ENCODE measurements at regions not wholly inside any gene's neighbourhood (a gene's known extent, or its start where the extent isn't known, plus 50 kb on each side); places are given as distances from the start of the nearest gene placed in this dataset.

GRCh38 chr5:4243479-4244264, 648.0 kb downstream of the IRX1 start:
- H3K27me3 ChIP-seq (ENCODE audit: insufficient read depth, low read length) = no peaks in the 10 kb centered on the region
- no peak overlapping the region for H3K4me3 ChIP-seq (ENCODE audit: low read length)
- H3K9ac ChIP-seq (ENCODE audit: low read depth, low read length) = no peak overlapping the region
- H3K4me1 ChIP-seq (ENCODE audit: insufficient read depth, low read length) = no peaks in the 10 kb centered on the region; the same call in 1 of the 2 replicates
- no peaks in the 10 kb centered on the region for H3K36me3 ChIP-seq (ENCODE audit: insufficient read depth, low read depth, low read length)
- no peaks in the 10 kb centered on the region for H3K9me3 ChIP-seq (ENCODE audit: insufficient read depth, low read depth, low read length)
- H3K27ac ChIP-seq (ENCODE audit: low read length) = no peak overlapping the region

- no peak overlapping the region for H3K27ac ChIP-seq (ENCODE audit: low read length)
- no peaks in the 10 kb centered on the region for H3K9me3 ChIP-seq (ENCODE audit: insufficient read depth, low read depth, low read length)
- H3K36me3 ChIP-seq (ENCODE audit: insufficient read depth, low read depth, low read length) = no peaks in the 10 kb centered on the region
- no peak overlapping the region for H3K9ac ChIP-seq (ENCODE audit: low read depth, low read length)
- no peaks in the 10 kb centered on the region; the same call in 1 of the 2 replicates for H3K4me1 ChIP-seq (ENCODE audit: insufficient read depth, low read length)
- no peak overlapping the region for H3K4me3 ChIP-seq (ENCODE audit: low read length)
- H3K27me3 ChIP-seq (ENCODE audit: insufficient read depth, low read length) = no peaks in the 10 kb centered on the region
Measured at GRCh38 chr5:4244306-4244705, 648.7 kb downstream of the IRX1 start.

- Histone ChIP-seq H3K9me3 (ENCODE audit: insufficient read depth, low read depth, low read length) (no peaks in the 10 kb centered on the region), H3K9ac (ENCODE audit: low read depth, low read length) (no peak overlapping the region), H3K27ac (ENCODE audit: low read length) (no peak overlapping the region), H3K27me3 (ENCODE audit: insufficient read depth, low read length) (no peaks in the 10 kb centered on the region), H3K4me1 (ENCODE audit: insufficient read depth, low read length) (no peaks in the 10 kb centered on the region), H3K4me3 (ENCODE audit: low read length) (no peak overlapping the region), H3K36me3 (ENCODE audit: insufficient read depth, low read depth, low read length) (no peaks in the 10 kb centered on the region)
Measured at GRCh38 chr5:4245076-4245475, 649.4 kb downstream of the IRX1 start.

DNA sequence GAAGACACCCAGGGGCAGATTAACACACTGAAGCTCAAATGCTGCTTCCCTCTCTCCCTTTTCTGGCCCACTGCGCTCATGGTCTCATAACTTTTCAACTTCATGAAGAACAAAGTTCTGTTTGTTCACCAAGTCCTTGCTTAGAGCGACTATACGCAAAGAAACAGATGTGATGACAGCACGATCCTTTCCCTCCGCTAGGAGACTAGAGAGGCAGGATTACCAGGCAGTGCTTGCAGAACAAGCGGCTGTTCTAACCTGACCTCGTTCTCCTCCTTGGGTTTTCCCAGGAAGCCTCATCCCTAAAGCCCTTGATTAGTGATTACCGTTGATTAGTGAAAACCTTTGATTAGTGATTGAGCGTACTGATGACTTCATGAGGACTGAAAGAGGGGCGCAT, 649.9 kb downstream of the IRX1 start:
- no peaks in the 10 kb centered on the region for H3K4me1 ChIP-seq (ENCODE audit: insufficient read depth, low read length)
- H3K4me3 ChIP-seq (ENCODE audit: low read length) = no peak overlapping the region
- no peaks in the 10 kb centered on the region for H3K36me3 ChIP-seq (ENCODE audit: insufficient read depth, low read depth, low read length)
- no peak overlapping the region for H3K9ac ChIP-seq (ENCODE audit: low read depth, low read length)
- no peaks in the 10 kb centered on the region for H3K9me3 ChIP-seq (ENCODE audit: insufficient read depth, low read depth, low read length)
- no peaks in the 10 kb centered on the region for H3K27me3 ChIP-seq (ENCODE audit: insufficient read depth, low read length)
- no peak overlapping the region for H3K27ac ChIP-seq (ENCODE audit: low read length)

DNA sequence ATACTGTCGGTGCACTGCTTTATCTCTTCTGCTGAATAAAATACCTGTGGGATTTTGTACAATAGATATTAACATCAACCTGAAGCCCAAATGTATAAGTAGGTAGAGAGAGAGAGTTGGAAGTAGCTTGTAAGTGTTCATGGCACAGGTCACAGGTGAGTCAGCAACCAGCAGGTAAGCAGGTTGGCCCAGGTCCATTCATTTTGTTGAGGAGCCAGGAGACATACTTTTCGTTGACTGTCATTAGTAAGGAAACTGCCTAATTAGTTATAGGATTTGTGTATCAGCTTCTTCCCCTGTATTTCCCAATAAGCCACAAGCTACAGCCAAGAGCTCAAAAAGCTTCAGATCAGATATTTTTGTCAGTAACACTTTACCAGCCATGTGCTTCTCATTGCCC, 650.8 kb downstream of the IRX1 start:
- no peaks in the 10 kb centered on the region for H3K36me3 ChIP-seq (ENCODE audit: insufficient read depth, low read depth, low read length)
- H3K4me3 ChIP-seq (ENCODE audit: low read length) = no peak overlapping the region
- no peaks in the 10 kb centered on the region for H3K4me1 ChIP-seq (ENCODE audit: insufficient read depth, low read length)
- H3K9me3 ChIP-seq (ENCODE audit: insufficient read depth, low read depth, low read length) = no peaks in the 10 kb centered on the region
- H3K27me3 ChIP-seq (ENCODE audit: insufficient read depth, low read length) = no peaks in the 10 kb centered on the region
- no peak overlapping the region for H3K27ac ChIP-seq (ENCODE audit: low read length)
- no peak overlapping the region for H3K9ac ChIP-seq (ENCODE audit: low read depth, low read length)

DNA sequence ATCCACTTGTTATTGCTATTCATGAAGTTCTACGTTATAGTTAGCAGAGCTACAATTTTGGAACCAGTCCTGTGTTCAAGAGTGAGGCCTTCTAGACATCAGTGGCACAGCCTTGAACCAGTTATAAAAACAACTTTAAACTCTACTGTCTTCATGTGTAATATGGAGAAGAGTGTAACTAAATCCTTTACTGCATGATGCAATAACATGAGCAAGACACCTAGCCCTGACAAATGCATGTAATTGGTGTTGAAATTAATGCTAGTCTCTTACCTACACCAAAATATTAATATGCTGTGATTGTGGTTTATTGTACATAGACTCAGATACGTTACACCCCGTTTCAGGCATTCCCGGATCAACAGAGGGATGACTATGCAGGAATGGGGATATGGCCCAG, 654.6 kb downstream of the IRX1 start:
- Histone ChIP-seq H3K36me3 (ENCODE audit: insufficient read depth, low read depth, low read length) (no peaks in the 10 kb centered on the region), H3K27me3 (ENCODE audit: insufficient read depth, low read length) (no peaks in the 10 kb centered on the region), H3K9ac (ENCODE audit: low read depth, low read length) (no peak overlapping the region)

DNA sequence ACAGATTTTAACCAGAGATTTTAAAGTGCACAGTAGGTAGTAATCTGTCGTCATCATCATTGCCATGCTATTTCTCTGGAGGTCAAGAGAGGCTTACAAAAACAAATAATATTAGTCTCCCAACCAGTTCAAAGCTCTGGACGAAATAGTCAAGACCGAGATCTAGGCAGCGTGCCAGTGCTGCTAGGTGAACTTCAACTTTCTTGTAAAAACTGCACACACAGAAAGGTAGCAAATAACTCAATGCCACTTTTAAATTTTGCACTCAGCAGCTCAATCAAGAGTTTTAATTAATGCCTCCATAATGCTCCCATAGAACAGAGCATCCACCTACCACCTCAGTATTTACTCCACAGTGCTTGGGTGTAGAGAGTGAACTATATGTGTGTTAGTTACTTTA, 656.8 kb downstream of the IRX1 start:
- no peaks in the 10 kb centered on the region for H3K9me3 ChIP-seq (ENCODE audit: insufficient read depth, low read depth, low read length)
- no peaks in the 10 kb centered on the region for H3K4me1 ChIP-seq (ENCODE audit: insufficient read depth, low read length)
- no peaks in the 10 kb centered on the region for H3K36me3 ChIP-seq (ENCODE audit: insufficient read depth, low read depth, low read length)
- no peak overlapping the region for H3K9ac ChIP-seq (ENCODE audit: low read depth, low read length)
- no peak overlapping the region for H3K27ac ChIP-seq (ENCODE audit: low read length)
- H3K27me3 ChIP-seq (ENCODE audit: insufficient read depth, low read length) = no peaks in the 10 kb centered on the region
- no peak overlapping the region for H3K4me3 ChIP-seq (ENCODE audit: low read length)

More for the DNA sequence above, 654.6 kb downstream of the IRX1 start:
- no peak overlapping the region for H3K27ac ChIP-seq (ENCODE audit: low read length)
- H3K4me1 ChIP-seq (ENCODE audit: insufficient read depth, low read length) = no peaks in the 10 kb centered on the region
- H3K9me3 ChIP-seq (ENCODE audit: insufficient read depth, low read depth, low read length) = no peaks in the 10 kb centered on the region
- no peak overlapping the region for H3K4me3 ChIP-seq (ENCODE audit: low read length)

GRCh38 chr5:4254736-4255135, 659.1 kb downstream of the IRX1 start:
- Histone ChIP-seq H3K9ac (ENCODE audit: low read depth, low read length) (no peak overlapping the region), H3K36me3 (ENCODE audit: insufficient read depth, low read depth, low read length) (no peaks in the 10 kb centered on the region), H3K4me1 (ENCODE audit: insufficient read depth, low read length) (no peaks in the 10 kb centered on the region), H3K27ac (ENCODE audit: low read length) (no peak overlapping the region), H3K9me3 (ENCODE audit: insufficient read depth, low read depth, low read length) (no peaks in the 10 kb centered on the region), H3K4me3 (ENCODE audit: low read length) (no peak overlapping the region), H3K27me3 (ENCODE audit: insufficient read depth, low read length) (no peaks in the 10 kb centered on the region)

GRCh38 chr5:4255441-4255840, 659.8 kb downstream of the IRX1 start:
- Histone ChIP-seq H3K36me3 (ENCODE audit: insufficient read depth, low read depth, low read length) (no peaks in the 10 kb centered on the region), H3K4me3 (ENCODE audit: low read length) (no peak overlapping the region), H3K9ac (ENCODE audit: low read depth, low read length) (no peak overlapping the region), H3K4me1 (ENCODE audit: insufficient read depth, low read length) (no peaks in the 10 kb centered on the region), H3K27ac (ENCODE audit: low read length) (no peak overlapping the region), H3K27me3 (ENCODE audit: insufficient read depth, low read length) (no peaks in the 10 kb centered on the region), H3K9me3 (ENCODE audit: insufficient read depth, low read depth, low read length) (no peaks in the 10 kb centered on the region)

DNA sequence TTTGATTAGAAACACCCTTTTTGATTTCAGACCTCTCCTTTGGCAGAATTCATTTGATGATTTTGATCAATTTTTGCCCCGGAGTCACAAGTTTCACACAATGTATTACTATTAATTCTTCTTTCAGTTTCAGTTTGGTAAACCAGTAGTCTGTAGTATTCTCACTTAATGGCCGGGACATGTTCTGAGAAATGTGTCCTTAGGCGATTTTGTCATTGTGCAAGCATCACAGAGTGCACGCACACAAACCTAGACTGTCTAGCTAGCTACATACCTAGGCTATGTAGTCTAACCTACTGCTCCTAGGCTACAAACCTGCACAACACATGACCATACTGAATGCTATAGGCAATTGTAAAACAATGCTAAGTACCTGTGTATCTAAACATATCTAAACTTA, 662.5 kb downstream of the IRX1 start:
- no peaks in the 10 kb centered on the region for H3K27me3 ChIP-seq (ENCODE audit: insufficient read depth, low read length)
- H3K27ac ChIP-seq (ENCODE audit: low read length) = no peak overlapping the region
- H3K36me3 ChIP-seq (ENCODE audit: insufficient read depth, low read depth, low read length) = no peaks in the 10 kb centered on the region
- no peak overlapping the region for H3K4me3 ChIP-seq (ENCODE audit: low read length)
- H3K9me3 ChIP-seq (ENCODE audit: insufficient read depth, low read depth, low read length) = no peaks in the 10 kb centered on the region
- H3K9ac ChIP-seq (ENCODE audit: low read depth, low read length) = no peak overlapping the region
- H3K4me1 ChIP-seq (ENCODE audit: insufficient read depth, low read length) = no peaks in the 10 kb centered on the region

DNA sequence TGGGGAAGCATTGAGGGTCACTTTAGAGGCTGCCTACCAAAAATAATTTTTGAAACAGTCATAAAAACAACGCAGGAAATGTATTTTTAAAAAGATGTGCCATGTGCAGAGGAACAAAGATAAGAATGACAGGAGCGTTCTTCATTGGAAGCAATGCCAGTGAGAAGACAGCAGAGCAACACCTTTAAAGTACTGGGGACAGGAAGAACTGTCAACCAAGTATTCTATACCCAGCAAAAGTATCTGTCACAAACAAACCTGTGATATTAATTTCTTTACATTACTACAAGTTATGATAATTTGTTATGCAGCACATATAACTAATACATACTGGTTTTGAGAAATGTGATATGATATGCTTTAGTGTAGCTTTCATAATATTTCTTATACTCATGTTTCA, 675.6 kb downstream of the IRX1 start:
- Histone ChIP-seq H3K9me3 (ENCODE audit: insufficient read depth, low read depth, low read length) (peaks cover 17% of the 10 kb centered on the region), H3K27me3 (ENCODE audit: insufficient read depth, low read length) (no peaks in the 10 kb centered on the region), H3K4me1 (ENCODE audit: insufficient read depth, low read length) (no peaks in the 10 kb centered on the region; the same call in 1 of the 2 replicates), H3K9ac (ENCODE audit: low read depth, low read length) (no peak overlapping the region), H3K36me3 (ENCODE audit: insufficient read depth, low read depth, low read length) (no peaks in the 10 kb centered on the region), H3K27ac (ENCODE audit: low read length) (no peak overlapping the region), H3K4me3 (ENCODE audit: low read length) (no peak overlapping the region)

DNA sequence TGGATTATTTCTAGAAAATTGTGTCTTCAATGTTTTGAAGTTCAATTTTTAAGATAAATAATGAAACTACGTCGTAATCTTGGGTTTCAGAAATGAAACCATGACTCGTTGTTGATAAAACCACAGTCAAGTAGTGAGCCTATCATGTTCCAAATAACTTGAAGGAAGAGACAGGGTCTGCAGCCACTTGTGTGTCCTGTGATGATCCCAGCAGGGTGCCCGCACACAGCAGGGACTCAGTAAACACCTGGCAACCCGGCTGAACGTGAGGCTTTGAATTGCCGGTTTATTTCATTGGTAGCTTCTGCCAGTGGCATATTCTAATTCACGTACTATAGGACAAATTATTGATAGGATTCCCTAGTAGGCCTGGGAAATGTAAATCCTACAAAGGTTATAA, 679.6 kb downstream of the IRX1 start:
- Histone ChIP-seq H3K9ac (ENCODE audit: low read depth, low read length) (no peak overlapping the region), H3K4me1 (ENCODE audit: insufficient read depth, low read length) (no peaks in the 10 kb centered on the region; the same call in 1 of the 2 replicates), H3K4me3 (ENCODE audit: low read length) (no peak overlapping the region), H3K27me3 (ENCODE audit: insufficient read depth, low read length) (no peaks in the 10 kb centered on the region), H3K9me3 (ENCODE audit: insufficient read depth, low read depth, low read length) (peaks cover 17% of the 10 kb centered on the region), H3K27ac (ENCODE audit: low read length) (no peak overlapping the region), H3K36me3 (ENCODE audit: insufficient read depth, low read depth, low read length) (no peaks in the 10 kb centered on the region)

All from iPS-20b (cell line).